ENCODE measurements at regions not wholly inside any gene's neighbourhood (a gene's known extent, or its start where the extent isn't known, plus 50 kb on each side); places are given as distances from the start of the nearest gene placed in this dataset.

DNA sequence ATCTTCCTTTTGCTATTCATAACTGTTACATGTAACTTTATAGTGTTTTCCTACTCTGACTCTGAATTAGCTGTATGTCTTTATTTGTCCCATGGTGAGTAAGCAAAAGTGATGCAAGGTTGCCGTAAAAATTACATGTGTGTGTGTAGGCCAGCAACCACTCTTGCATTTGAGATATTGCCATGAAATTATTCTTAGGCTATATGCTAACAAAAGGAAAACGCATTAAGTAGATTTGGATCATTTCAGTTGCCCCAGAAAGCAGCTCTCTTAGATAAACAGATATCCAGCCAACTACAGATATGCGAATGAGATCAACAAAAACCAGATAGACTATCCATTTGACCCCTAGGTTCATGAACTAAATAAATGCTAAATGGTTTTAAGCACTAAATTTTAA lies 73.6 kb downstream of the CYLC2 start:
- Histone ChIP-seq H3K36me3 (ENCODE audit: insufficient read depth, low read length) (no peaks in the 10 kb centered on the region), H3K9ac (ENCODE audit: low read length) (no peak overlapping the region), H2AFZ (ENCODE audit: low read length) (no peak overlapping the region), H3K79me2 (ENCODE audit: low read length) (no peaks in the 10 kb centered on the region), H3K27ac (ENCODE audit: low read length) (no peak overlapping the region), H3K4me1 (ENCODE audit: low read length) (no peaks in the 10 kb centered on the region), H3K9me3 (ENCODE audit: low read length) (peaks cover 24% of the 10 kb centered on the region), H3K4me2 (ENCODE audit: low read depth, low read length, poor library complexity, severe bottlenecking) (no peak overlapping the region), H3K27me3 (ENCODE audit: low read length) (no peaks in the 10 kb centered on the region), H3K4me3 (ENCODE audit: low read length) (no peak overlapping the region), H3K9me2 (replicated peaks; ENCODE audit: insufficient read depth, low read length) (no peaks in the 10 kb centered on the region), H4K20me1 (ENCODE audit: insufficient read depth, low read depth, low read length) (no peaks in the 10 kb centered on the region)
- DNase-seq = no peak

DNA sequence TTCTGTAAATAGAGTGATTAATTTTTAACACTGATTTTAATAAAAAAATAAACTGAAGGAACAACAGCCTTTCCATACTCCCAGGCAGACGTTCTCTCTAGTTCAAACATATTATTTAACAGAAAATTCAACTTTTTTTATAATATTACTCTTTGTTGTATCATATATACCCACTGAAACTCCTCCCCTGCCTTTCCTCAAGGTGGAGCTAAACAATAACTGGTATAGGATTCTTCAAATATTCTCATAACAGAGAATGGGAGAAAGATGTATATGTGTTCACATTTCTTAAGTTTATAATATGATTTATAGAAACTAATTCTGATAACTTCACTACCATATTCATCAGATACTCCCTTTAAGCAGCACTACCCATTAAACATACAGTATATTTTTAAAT lies 83.4 kb downstream of the CYLC2 start:
- no peaks in the 10 kb centered on the region for H3K4me1 ChIP-seq (ENCODE audit: low read length)
- H2AFZ ChIP-seq (ENCODE audit: low read length) = no peak overlapping the region
- no peaks in the 10 kb centered on the region for H3K79me2 ChIP-seq (ENCODE audit: low read length)
- no peaks in the 10 kb centered on the region for H3K27me3 ChIP-seq (ENCODE audit: low read length)
- H3K9me2 ChIP-seq (replicated peaks; ENCODE audit: insufficient read depth, low read length) = no peaks in the 10 kb centered on the region
- no peak overlapping the region for H3K27ac ChIP-seq (ENCODE audit: low read length)
- no peak overlapping the region for H3K4me2 ChIP-seq (ENCODE audit: low read depth, low read length, poor library complexity, severe bottlenecking)
- no peak overlapping the region for H3K9ac ChIP-seq (ENCODE audit: low read length)
- H3K36me3 ChIP-seq (ENCODE audit: insufficient read depth, low read length) = no peaks in the 10 kb centered on the region
- no peaks in the 10 kb centered on the region for H4K20me1 ChIP-seq (ENCODE audit: insufficient read depth, low read depth, low read length)
- H3K9me3 ChIP-seq (ENCODE audit: low read length) = peaks cover 30% of the 10 kb centered on the region; the same call in 1 of the 2 replicates
- no peak overlapping the region for H3K4me3 ChIP-seq (ENCODE audit: low read length)
- no peak for DNase-seq

GRCh38 chr9:103082494-103082893 lies 87.4 kb downstream of the CYLC2 start:
- no peak for DNase-seq
- H3K4me3 ChIP-seq (ENCODE audit: low read length) = no peak overlapping the region
- no peaks in the 10 kb centered on the region for H3K79me2 ChIP-seq (ENCODE audit: low read length)
- no peaks in the 10 kb centered on the region for H3K36me3 ChIP-seq (ENCODE audit: insufficient read depth, low read length)
- H2AFZ ChIP-seq (ENCODE audit: low read length) = no peak overlapping the region
- H3K9me3 ChIP-seq (ENCODE audit: low read length) = peaks cover 29% of the 10 kb centered on the region
- no peak overlapping the region for H3K4me2 ChIP-seq (ENCODE audit: low read depth, low read length, poor library complexity, severe bottlenecking)
- H3K9ac ChIP-seq (ENCODE audit: low read length) = no peak overlapping the region
- H3K27me3 ChIP-seq (ENCODE audit: low read length) = no peaks in the 10 kb centered on the region
- H3K4me1 ChIP-seq (ENCODE audit: low read length) = no peaks in the 10 kb centered on the region
- no peaks in the 10 kb centered on the region for H4K20me1 ChIP-seq (ENCODE audit: insufficient read depth, low read depth, low read length)
- H3K9me2 ChIP-seq (replicated peaks; ENCODE audit: insufficient read depth, low read length) = no peaks in the 10 kb centered on the region
- H3K27ac ChIP-seq (ENCODE audit: low read length) = no peak overlapping the region

- Histone ChIP-seq H3K4me2 (ENCODE audit: low read depth, low read length, poor library complexity, severe bottlenecking) (no peak overlapping the region), H3K36me3 (ENCODE audit: insufficient read depth, low read length) (no peaks in the 10 kb centered on the region), H3K9me2 (replicated peaks; ENCODE audit: insufficient read depth, low read length) (no peaks in the 10 kb centered on the region), H3K27me3 (ENCODE audit: low read length) (no peaks in the 10 kb centered on the region), H3K4me3 (ENCODE audit: low read length) (no peak overlapping the region), H3K9ac (ENCODE audit: low read length) (no peak overlapping the region), H4K20me1 (ENCODE audit: insufficient read depth, low read depth, low read length) (no peaks in the 10 kb centered on the region), H3K79me2 (ENCODE audit: low read length) (no peaks in the 10 kb centered on the region), H2AFZ (ENCODE audit: low read length) (no peak overlapping the region), H3K27ac (ENCODE audit: low read length) (no peak overlapping the region), H3K9me3 (ENCODE audit: low read length) (peaks cover 16% of the 10 kb centered on the region), H3K4me1 (ENCODE audit: low read length) (no peaks in the 10 kb centered on the region)
- DNase-seq = no peak
These were observed 94.2 kb downstream of the CYLC2 start for GRCh38 chr9:103089357-103089756.

DNA sequence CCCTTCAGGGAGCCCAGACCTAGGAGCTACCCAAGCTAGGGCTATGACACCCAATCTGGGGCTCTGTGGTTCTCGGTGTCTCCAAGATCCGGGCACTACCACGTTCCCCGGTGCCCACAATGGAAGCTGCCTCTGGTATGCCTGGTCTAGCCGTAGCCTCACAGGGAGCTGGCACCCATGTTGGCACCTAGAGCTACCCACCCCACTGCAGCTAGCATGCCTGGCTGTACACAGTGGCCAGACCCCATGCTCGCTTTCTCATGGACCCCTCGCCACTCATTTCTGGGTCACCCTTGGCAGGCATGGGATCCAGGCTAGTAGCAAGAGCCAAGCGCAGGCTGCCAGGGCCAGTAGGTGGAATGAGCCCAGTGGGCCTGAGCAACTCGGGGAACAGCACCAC lies 109.0 kb downstream of the CYLC2 start:
- Histone ChIP-seq H3K9me3 (ENCODE audit: low read length) (peaks cover 21% of the 10 kb centered on the region), H3K9me2 (replicated peaks; ENCODE audit: insufficient read depth, low read length) (no peaks in the 10 kb centered on the region), H3K27ac (ENCODE audit: low read length) (no peak overlapping the region), H3K79me2 (ENCODE audit: low read length) (no peaks in the 10 kb centered on the region), H3K4me1 (ENCODE audit: low read length) (no peaks in the 10 kb centered on the region), H2AFZ (ENCODE audit: low read length) (no peak overlapping the region), H3K4me2 (ENCODE audit: low read depth, low read length, poor library complexity, severe bottlenecking) (no peak overlapping the region), H3K9ac (ENCODE audit: low read length) (no peak overlapping the region), H3K27me3 (ENCODE audit: low read length) (no peaks in the 10 kb centered on the region), H4K20me1 (ENCODE audit: insufficient read depth, low read depth, low read length) (no peaks in the 10 kb centered on the region), H3K4me3 (ENCODE audit: low read length) (no peak overlapping the region), H3K36me3 (ENCODE audit: insufficient read depth, low read length) (no peaks in the 10 kb centered on the region)
- no peak for DNase-seq

DNA sequence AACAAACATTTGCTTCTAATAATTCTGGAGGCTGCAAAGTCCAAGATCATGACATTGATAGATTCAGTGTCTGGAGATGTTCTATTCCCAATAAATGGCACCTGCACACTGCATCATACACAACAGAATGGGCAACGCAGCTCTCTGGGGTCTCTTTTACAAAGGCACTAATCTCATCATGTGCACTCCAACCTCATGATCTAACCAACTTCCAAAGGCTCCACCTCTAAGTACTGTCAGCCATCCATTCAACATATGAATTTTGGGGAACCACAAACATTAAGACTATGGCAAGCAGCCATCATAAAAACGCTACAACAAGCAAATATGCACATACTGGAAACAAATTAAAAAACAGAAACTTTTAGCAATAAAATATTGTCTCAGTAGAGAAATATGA lies 121.1 kb downstream of the CYLC2 start:
- Histone ChIP-seq H2AFZ (ENCODE audit: low read length) (no peak overlapping the region), H3K4me1 (ENCODE audit: low read length) (no peaks in the 10 kb centered on the region), H3K9ac (ENCODE audit: low read length) (no peak overlapping the region), H3K9me2 (replicated peaks; ENCODE audit: insufficient read depth, low read length) (no peaks in the 10 kb centered on the region), H4K20me1 (ENCODE audit: insufficient read depth, low read depth, low read length) (no peaks in the 10 kb centered on the region), H3K27ac (ENCODE audit: low read length) (no peak overlapping the region), H3K4me3 (ENCODE audit: low read length) (no peak overlapping the region), H3K4me2 (ENCODE audit: low read depth, low read length, poor library complexity, severe bottlenecking) (no peak overlapping the region), H3K36me3 (ENCODE audit: insufficient read depth, low read length) (no peaks in the 10 kb centered on the region), H3K27me3 (ENCODE audit: low read length) (no peaks in the 10 kb centered on the region), H3K9me3 (ENCODE audit: low read length) (peaks cover 26% of the 10 kb centered on the region; the same call in 1 of the 2 replicates), H3K79me2 (ENCODE audit: low read length) (no peaks in the 10 kb centered on the region)
- DNase-seq = no peak

- H3K4me2 ChIP-seq (ENCODE audit: low read depth, low read length, poor library complexity, severe bottlenecking) = no peak overlapping the region
- H3K4me3 ChIP-seq (ENCODE audit: low read length) = no peak overlapping the region
- DNase-seq = no peak
- no peak overlapping the region for H2AFZ ChIP-seq (ENCODE audit: low read length)
- H3K4me1 ChIP-seq (ENCODE audit: low read length) = no peaks in the 10 kb centered on the region
- no peak overlapping the region for H3K9ac ChIP-seq (ENCODE audit: low read length)
- H3K9me3 ChIP-seq (ENCODE audit: low read length) = peaks cover 29% of the 10 kb centered on the region
- no peaks in the 10 kb centered on the region for H3K27me3 ChIP-seq (ENCODE audit: low read length)
- H3K79me2 ChIP-seq (ENCODE audit: low read length) = no peaks in the 10 kb centered on the region
- no peaks in the 10 kb centered on the region for H4K20me1 ChIP-seq (ENCODE audit: insufficient read depth, low read depth, low read length)
- no peaks in the 10 kb centered on the region for H3K9me2 ChIP-seq (replicated peaks; ENCODE audit: insufficient read depth, low read length)
- H3K36me3 ChIP-seq (ENCODE audit: insufficient read depth, low read length) = no peaks in the 10 kb centered on the region
- no peak overlapping the region for H3K27ac ChIP-seq (ENCODE audit: low read length)
These were observed 131.4 kb downstream of the CYLC2 start for GRCh38 chr9:103126494-103126893.

- Histone ChIP-seq H2AFZ (ENCODE audit: low read length) (no peak overlapping the region), H3K4me2 (ENCODE audit: low read depth, low read length, poor library complexity, severe bottlenecking) (no peak overlapping the region), H3K9me2 (replicated peaks; ENCODE audit: insufficient read depth, low read length) (no peaks in the 10 kb centered on the region), H3K27ac (ENCODE audit: low read length) (no peak overlapping the region), H3K36me3 (ENCODE audit: insufficient read depth, low read length) (no peaks in the 10 kb centered on the region), H3K4me3 (ENCODE audit: low read length) (no peak overlapping the region), H3K79me2 (ENCODE audit: low read length) (no peaks in the 10 kb centered on the region), H3K4me1 (ENCODE audit: low read length) (no peaks in the 10 kb centered on the region), H4K20me1 (ENCODE audit: insufficient read depth, low read depth, low read length) (no peaks in the 10 kb centered on the region), H3K27me3 (ENCODE audit: low read length) (no peaks in the 10 kb centered on the region), H3K9me3 (ENCODE audit: low read length) (peaks cover 18% of the 10 kb centered on the region), H3K9ac (ENCODE audit: low read length) (no peak overlapping the region)
- DNase-seq = no peak
These were observed 144.8 kb downstream of the CYLC2 start for GRCh38 chr9:103139891-103140290.

- no peaks in the 10 kb centered on the region for H4K20me1 ChIP-seq (ENCODE audit: insufficient read depth, low read depth, low read length)
- H3K4me2 ChIP-seq (ENCODE audit: low read depth, low read length, poor library complexity, severe bottlenecking) = no peak overlapping the region
- peaks cover 12% of the 10 kb centered on the region for H3K9me3 ChIP-seq (ENCODE audit: low read length)
- no peak overlapping the region for H3K4me3 ChIP-seq (ENCODE audit: low read length)
- H3K9me2 ChIP-seq (replicated peaks; ENCODE audit: insufficient read depth, low read length) = no peaks in the 10 kb centered on the region
- no peak overlapping the region for H2AFZ ChIP-seq (ENCODE audit: low read length)
- no peaks in the 10 kb centered on the region for H3K79me2 ChIP-seq (ENCODE audit: low read length)
- no peak overlapping the region for H3K27ac ChIP-seq (ENCODE audit: low read length)
- no peak for DNase-seq
- no peaks in the 10 kb centered on the region for H3K27me3 ChIP-seq (ENCODE audit: low read length)
- no peaks in the 10 kb centered on the region for H3K4me1 ChIP-seq (ENCODE audit: low read length)
- no peak overlapping the region for H3K9ac ChIP-seq (ENCODE audit: low read length)
- H3K36me3 ChIP-seq (ENCODE audit: insufficient read depth, low read length) = no peaks in the 10 kb centered on the region
These were observed 157.3 kb downstream of the CYLC2 start for GRCh38 chr9:103152473-103152872.
